T-cell (primary cell): ENCODE measurements at regions not wholly inside any gene's neighbourhood (a gene's known extent, or its start where the extent isn't known, plus 50 kb on each side); places are given as distances from the start of the nearest gene placed in this dataset.

ENCODE experiments used
- ATAC-seq, 4 experiments: fragments of 200-7000 bp in 3 of 4; fragments of 150-1000 bp in 1 of 4; cut with Tn5 transposase; replicated peaks in 1 of 4; 1 replicate in 3 of 4; 2 replicates in 1 of 4; pipeline ENCODE4 v1.10.0; 2021; ENCODE audit warnings: moderate library complexity in 3 of 4, mild to moderate bottlenecking in 2 of 4, moderate number of reproducible peaks in 1 of 4
- CTCF ChIA-PET, 2 donors: fragments of 300-600 bp; sonication (Branson Sonifier 250); formaldehyde crosslinking; loops; one replicate each; lab custom pipeline; 2022; ENCODE audit warnings: antibody characterized with exemption in 2 of 2; lab: Charles Lee
- POLR2A ChIA-PET, 2 donors: fragments of 300-600 bp; sonication (Branson Sonifier 250); formaldehyde crosslinking; loops; one replicate each; lab custom pipeline; 2022; ENCODE audit warnings: antibody characterized with exemption in 2 of 2; lab: Charles Lee
- DNase-seq, 35 experiments: peaks; one replicate each; pipeline versions ENCODE4 v3.0.0 to v3.0.0-alpha.2; 2013 to 2023
- H3K27ac ChIP-seq: one replicate; pipeline ENCODE4 v1.5.1; 2013; ENCODE audit warnings: low read length
- H3K27me3 ChIP-seq, 2 experiments: replicated peaks in 1 of 2; 1 replicate in 1 of 2; 2 replicates in 1 of 2; pipeline versions ENCODE4 v1.6.1 to v1.7.0; 2013; ENCODE audit warnings: low read length in 1 of 2, mixed read lengths in 1 of 2; ENCODE audit not compliant: control insufficient read depth in 2 of 2, insufficient read depth in 2 of 2; ENCODE audit errors: extremely low read depth in 1 of 2
- H3K36me3 ChIP-seq, 2 donors: 1 replicate in 1 of 2; 2 replicates in 1 of 2; pipeline versions ENCODE4 v1.6.1 to v1.7.0; 2013; ENCODE audit warnings: low read length in 1 of 2; ENCODE audit not compliant: control insufficient read depth in 2 of 2, insufficient read depth in 1 of 2; ENCODE audit errors: extremely low read depth in 1 of 2
- H3K4me1 ChIP-seq, 2 experiments: 1 replicate in 1 of 2; 2 replicates in 1 of 2; pipeline versions ENCODE4 v1.6.1 to v1.7.0; 2013; ENCODE audit warnings: low read length in 2 of 2, mixed read lengths in 1 of 2; ENCODE audit not compliant: insufficient read depth in 2 of 2, control insufficient read depth in 1 of 2; ENCODE audit errors: extremely low read depth in 1 of 2
- H3K4me3 ChIP-seq, 2 donors: 1 replicate in 1 of 2; 2 replicates in 1 of 2; pipeline versions ENCODE4 v1.5.1 to v1.7.0; 2013; ENCODE audit warnings: mild to moderate bottlenecking in 2 of 2, low read length in 1 of 2, moderate library complexity in 1 of 2; ENCODE audit not compliant: control insufficient read depth in 1 of 2; ENCODE audit errors: extremely low read depth in 1 of 2
- H3K9me3 ChIP-seq: 2 replicates; pipeline ENCODE4 v1.7.0; 2013
- H3K27ac Mint-ChIP-seq, 2 donors: one replicate each; pipeline ENCODE4 v1.8.0; 2020 to 2021; ENCODE audit warnings: mild to moderate bottlenecking in 2 of 2, mixed read lengths in 2 of 2
- H3K27me3 Mint-ChIP-seq, 2 donors: one replicate each; pipeline ENCODE4 v1.8.0; 2021 to 2022; ENCODE audit warnings: mixed read lengths in 2 of 2
- H3K36me3 Mint-ChIP-seq: one replicate; pipeline ENCODE4 v1.8.0; 2021; ENCODE audit warnings: mixed read lengths
- H3K4me1 Mint-ChIP-seq, 3 donors: one replicate each; pipeline ENCODE4 v1.8.0; 2020 to 2022; ENCODE audit warnings: mixed read lengths in 3 of 3, mild to moderate bottlenecking in 1 of 3
- H3K4me3 Mint-ChIP-seq, 3 donors: one replicate each; pipeline ENCODE4 v1.8.0; 2020 to 2022; ENCODE audit warnings: mild to moderate bottlenecking in 3 of 3, mixed read lengths in 3 of 3, moderate library complexity in 3 of 3
- H3K9me3 Mint-ChIP-seq, 3 donors: one replicate each; pipeline ENCODE4 v1.8.0; 2020 to 2022; ENCODE audit warnings: mixed read lengths in 3 of 3
- WGBS: methylation state at CpG from one replicate; pipeline ENCODE4 v1.1.5; 2013; ENCODE audit warnings: missing lambda C conversion rate; ENCODE audit not compliant: insufficient coverage; 5-methylcytosine and 5-hydroxymethylcytosine counted together

DNA sequence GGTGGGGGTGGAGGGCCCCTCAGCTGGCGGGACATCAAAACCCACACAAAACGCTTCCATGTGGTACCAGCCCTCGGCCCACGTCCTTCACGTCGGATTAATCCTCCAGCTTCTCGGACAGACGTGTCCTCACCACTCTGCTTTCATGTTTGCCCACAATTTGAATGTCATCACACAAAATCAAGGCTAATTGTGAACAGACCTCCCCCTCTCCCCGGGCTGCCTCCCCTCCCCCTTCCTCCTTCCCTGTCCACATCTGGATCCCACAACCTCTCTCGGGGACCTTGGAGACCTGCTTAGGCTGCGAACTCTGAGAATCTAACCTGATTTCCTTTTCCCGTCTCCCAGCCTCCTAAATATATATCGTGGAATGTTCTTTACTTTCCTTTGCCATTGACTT is 262.9 kb downstream of the MN1 start:
- Mint-ChIP-seq H3K9me3 (no peaks in the 10 kb centered on the region), H3K4me3 (no peak overlapping the region), H3K27ac (no peak overlapping the region), H3K4me1 (no peaks in the 10 kb centered on the region), H3K27me3 (peaks cover 4 to 7% of the 10 kb centered on the region in 2 donors), H3K36me3 (no peaks in the 10 kb centered on the region)
- peaks cover 0 to 14% of the 10 kb centered on the region in 2 experiments for H3K27me3 ChIP-seq
- H3K9me3 ChIP-seq = no peaks in the 10 kb centered on the region
- no peaks in the 10 kb centered on the region for H3K36me3 ChIP-seq
- WGBS = 87% methylated on average over 11 of the region's 13 CpGs
- no peaks in the 10 kb centered on the region for H3K4me1 ChIP-seq
- DNase-seq (no peak), ATAC-seq (no peak)
- H3K4me3 ChIP-seq = no peak overlapping the region
- H3K27ac ChIP-seq = no peak overlapping the region
- CTCF ChIA-PET = no interaction called here
- POLR2A ChIA-PET = no interaction called here

DNA sequence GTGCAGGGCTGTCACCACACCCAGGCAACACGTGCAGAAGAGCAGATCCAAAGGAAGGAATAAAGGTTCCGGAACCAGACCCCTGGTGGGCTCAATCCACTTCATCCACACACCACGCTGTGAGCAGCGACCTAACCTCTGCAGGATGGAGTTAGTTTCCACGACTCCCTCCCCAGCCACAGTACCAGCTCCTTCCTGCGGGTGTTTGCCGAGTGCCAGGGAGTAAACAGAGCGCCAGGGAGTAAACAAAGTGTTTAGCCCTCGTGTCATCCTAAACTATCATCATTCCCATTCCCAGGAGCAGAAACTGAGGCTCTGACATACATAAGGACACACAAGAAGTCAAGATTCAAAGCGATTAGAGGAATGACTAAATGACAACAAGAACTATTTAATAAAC is 261.3 kb downstream of the MN1 start:
- H3K4me3 Mint-ChIP-seq = no peak overlapping the region
- DNase-seq (no peak), ATAC-seq (no peak)
- no peaks in the 10 kb centered on the region for H3K4me1 Mint-ChIP-seq
- H3K9me3 ChIP-seq = no peaks in the 10 kb centered on the region
- H3K27ac Mint-ChIP-seq = no peak overlapping the region
- no peaks in the 10 kb centered on the region for H3K36me3 Mint-ChIP-seq
- no peaks in the 10 kb centered on the region for H3K9me3 Mint-ChIP-seq
- POLR2A ChIA-PET = no interaction called here
- H3K27me3 Mint-ChIP-seq = peaks cover 6 to 7% of the 10 kb centered on the region in 2 donors
- H3K27me3 ChIP-seq = peaks cover 0 to 16% of the 10 kb centered on the region in 2 experiments
- H3K4me3 ChIP-seq = no peak overlapping the region
- no peak overlapping the region for H3K27ac ChIP-seq
- WGBS = 80% methylated on average over 9 of the region's 10 CpGs
- no peaks in the 10 kb centered on the region for H3K36me3 ChIP-seq
- no peaks in the 10 kb centered on the region for H3K4me1 ChIP-seq
- CTCF ChIA-PET = no interaction called here

DNA sequence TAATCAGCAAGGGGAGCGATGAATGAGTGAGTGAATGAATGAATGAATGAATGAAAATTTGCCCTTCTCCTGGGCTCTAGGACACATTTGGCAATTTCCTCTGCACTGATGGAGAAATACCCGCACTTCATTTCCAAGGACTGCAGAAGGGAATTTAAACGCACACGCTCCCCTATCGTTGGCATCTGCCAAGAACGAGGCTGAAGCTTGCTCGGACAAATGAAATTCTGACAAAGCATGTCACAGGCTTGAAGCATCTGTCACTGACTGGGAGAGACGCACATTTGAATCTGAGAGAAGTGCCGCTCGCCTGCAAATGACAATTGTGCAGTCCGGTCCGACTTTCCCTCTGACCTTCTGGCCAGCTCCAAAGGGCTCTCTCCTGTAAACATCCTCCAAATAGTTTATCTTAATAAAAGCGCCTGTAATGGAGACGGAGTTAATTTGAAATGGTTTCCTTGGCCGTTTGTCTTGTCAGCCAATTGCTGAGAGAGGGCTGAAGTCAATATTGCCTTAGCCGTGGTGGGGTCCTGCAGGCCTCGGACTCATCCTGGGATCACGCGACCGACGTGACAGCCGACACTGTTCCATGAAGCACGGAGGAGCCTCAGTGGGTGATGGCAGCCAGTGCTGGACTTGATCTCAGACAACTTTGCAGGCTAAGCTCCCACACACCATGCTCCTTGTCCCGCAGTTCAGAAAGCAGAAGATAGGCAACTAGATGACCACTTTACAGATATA is 260.7 kb downstream of the MN1 start:
- ChIA-PET POLR2A (no interaction called here), CTCF (no interaction called here)
- no peak overlapping the region for H3K4me3 Mint-ChIP-seq

DNA sequence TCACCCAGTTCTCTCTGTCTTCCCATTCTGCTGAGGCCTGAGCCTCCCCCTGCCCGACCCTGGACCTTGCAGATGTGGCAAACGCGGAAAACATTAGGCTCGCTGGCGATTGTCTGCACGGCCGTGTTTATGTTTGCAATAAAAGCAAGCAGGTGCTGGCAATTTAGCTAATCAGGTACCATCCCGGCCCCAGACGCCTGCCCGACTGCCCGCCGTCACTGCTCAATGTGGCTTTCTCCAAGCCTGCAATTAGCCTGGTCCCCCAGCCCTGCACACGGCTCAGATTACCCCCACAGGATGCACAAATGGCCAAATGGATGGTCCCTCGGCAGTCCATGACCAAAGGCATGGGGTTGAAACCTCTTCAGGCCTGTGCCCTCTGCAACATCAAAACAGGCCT is 259.7 kb downstream of the MN1 start:
- H3K27me3 Mint-ChIP-seq = peaks cover 12 to 18% of the 10 kb centered on the region in 2 donors
- H3K4me1 Mint-ChIP-seq = no peaks in the 10 kb centered on the region
- Histone ChIP-seq H3K9me3 (no peaks in the 10 kb centered on the region), H3K4me3 (no peak overlapping the region), H3K4me1 (no peaks in the 10 kb centered on the region), H3K36me3 (no peaks in the 10 kb centered on the region), H3K27ac (no peak overlapping the region), H3K27me3 (peaks cover 0 to 16% of the 10 kb centered on the region in 2 experiments)
- H3K36me3 Mint-ChIP-seq = no peaks in the 10 kb centered on the region
- no peak for ATAC-seq
- ChIA-PET CTCF (no interaction called here), POLR2A (no interaction called here)
- no peak overlapping the region for H3K4me3 Mint-ChIP-seq
- no peak overlapping the region for H3K27ac Mint-ChIP-seq
- no peaks in the 10 kb centered on the region for H3K9me3 Mint-ChIP-seq
- 86% methylated on average over 12 of the region's 14 CpGs for WGBS
- no peak for DNase-seq

More for the DNA sequence above, 260.7 kb downstream of the MN1 start:
- no peak overlapping the region for H3K27ac ChIP-seq
- no peak for DNase-seq
- 90% methylated on average over 16 of the region's 24 CpGs for WGBS
- no peaks in the 10 kb centered on the region for H3K36me3 ChIP-seq
- Mint-ChIP-seq H3K27me3 (peaks cover 11 to 12% of the 10 kb centered on the region in 2 donors), H3K36me3 (no peaks in the 10 kb centered on the region), H3K27ac (no peak overlapping the region), H3K9me3 (no peaks in the 10 kb centered on the region), H3K4me1 (no peaks in the 10 kb centered on the region)
- H3K4me1 ChIP-seq = no peaks in the 10 kb centered on the region
- H3K9me3 ChIP-seq = no peaks in the 10 kb centered on the region
- H3K4me3 ChIP-seq = no peak overlapping the region
- no peak for ATAC-seq
- H3K27me3 ChIP-seq = peaks cover 0 to 16% of the 10 kb centered on the region in 2 experiments

DNA sequence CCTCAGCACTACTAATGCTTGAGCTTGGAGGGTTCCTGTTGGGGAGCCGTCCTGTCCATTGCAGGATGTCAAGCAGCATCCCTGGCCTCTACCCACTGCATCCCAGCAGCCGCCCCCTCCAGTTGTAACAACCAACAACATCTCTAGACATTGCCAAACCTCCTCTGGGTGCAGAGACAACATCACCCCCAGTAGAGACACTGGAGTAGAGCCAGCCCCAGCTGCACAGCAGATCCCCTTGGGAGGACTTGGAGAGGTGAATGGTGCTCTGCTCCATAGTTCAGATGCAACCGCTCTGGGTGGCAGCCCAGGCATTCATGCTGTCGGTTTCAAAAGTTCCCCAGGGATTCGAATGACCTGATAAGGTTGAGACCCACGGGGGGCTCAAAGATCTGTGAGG is 259.0 kb downstream of the MN1 start:
- ChIA-PET POLR2A (no interaction called here), CTCF (no interaction called here)
- H3K36me3 ChIP-seq = no peaks in the 10 kb centered on the region
- WGBS = 74% methylated on average over 5 of the region's 6 CpGs
- H3K27me3 ChIP-seq = peaks cover 0 to 16% of the 10 kb centered on the region in 2 experiments
- no peak overlapping the region for H3K4me3 ChIP-seq
- H3K9me3 Mint-ChIP-seq = no peaks in the 10 kb centered on the region
- H3K27ac Mint-ChIP-seq = no peak overlapping the region
- H3K4me1 Mint-ChIP-seq = no peaks in the 10 kb centered on the region
- H3K27ac ChIP-seq = no peak overlapping the region
- H3K9me3 ChIP-seq = no peaks in the 10 kb centered on the region
- no peaks in the 10 kb centered on the region for H3K4me1 ChIP-seq
- no peaks in the 10 kb centered on the region for H3K36me3 Mint-ChIP-seq
- no peak overlapping the region for H3K4me3 Mint-ChIP-seq
- ATAC-seq = no peak
- peaks cover 12 to 18% of the 10 kb centered on the region in 2 donors for H3K27me3 Mint-ChIP-seq
- no peak for DNase-seq

DNA sequence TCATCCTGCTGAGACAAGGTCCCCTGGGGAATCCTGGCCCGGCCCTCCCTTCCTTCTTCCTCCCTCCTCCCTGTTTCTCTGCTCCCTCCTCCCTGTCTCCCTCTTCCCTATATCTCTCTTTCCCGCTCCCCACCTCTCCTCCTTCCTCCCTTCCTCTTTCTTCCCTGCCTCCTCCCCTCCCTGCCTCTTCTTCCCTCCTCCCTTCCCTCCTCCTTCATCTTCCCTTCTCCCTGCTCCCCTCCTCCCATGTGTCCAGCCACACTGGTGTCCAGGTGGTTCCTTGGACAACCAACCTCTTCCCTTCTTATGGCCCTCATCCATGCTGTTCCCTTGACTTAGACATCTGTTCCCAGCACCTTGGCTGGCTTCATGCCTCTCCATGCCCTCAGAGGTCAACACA is 258.1 kb downstream of the MN1 start:
- WGBS = 73% methylated on average over 2 of the region's 2 CpGs
- ChIA-PET POLR2A (no interaction called here), CTCF (no interaction called here)
- Histone ChIP-seq H3K27ac (no peak overlapping the region), H3K27me3 (peaks cover 0 to 15% of the 10 kb centered on the region in 2 experiments), H3K9me3 (no peaks in the 10 kb centered on the region), H3K36me3 (no peaks in the 10 kb centered on the region), H3K4me1 (no peaks in the 10 kb centered on the region), H3K4me3 (no peak overlapping the region)
- Mint-ChIP-seq H3K27ac (no peak overlapping the region), H3K36me3 (no peaks in the 10 kb centered on the region), H3K4me1 (no peaks in the 10 kb centered on the region), H3K9me3 (no peaks in the 10 kb centered on the region), H3K4me3 (no peak overlapping the region), H3K27me3 (peaks cover 12 to 18% of the 10 kb centered on the region in 2 donors)
- no peak for DNase-seq
- ATAC-seq = no peak
